ENCODE measurements at regions not wholly inside any gene's neighbourhood (a gene's known extent, or its start where the extent isn't known, plus 50 kb on each side); places are given as distances from the start of the nearest gene placed in this dataset.

DNA sequence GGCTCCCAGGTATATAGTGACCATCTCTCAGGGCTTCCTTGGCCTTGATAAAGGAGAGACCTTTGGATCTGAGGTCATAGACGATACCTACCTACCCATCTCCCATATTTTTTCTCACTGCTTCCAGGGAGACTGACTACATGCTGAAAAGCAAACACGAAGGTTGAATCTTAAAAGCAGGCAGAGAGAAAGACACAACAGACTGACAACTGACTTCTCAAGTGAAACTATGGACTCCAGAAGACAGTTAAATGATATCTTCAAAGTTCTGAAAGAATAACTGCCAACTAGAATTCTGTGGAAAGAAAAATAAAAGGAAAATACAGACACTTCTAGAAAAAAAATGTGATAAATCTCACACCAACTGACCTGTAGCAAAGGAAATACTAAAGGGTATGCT, 76.5 kb upstream of the HAAO start:
- no peak for DNase-seq (ENCODE audit: low read depth)

DNA sequence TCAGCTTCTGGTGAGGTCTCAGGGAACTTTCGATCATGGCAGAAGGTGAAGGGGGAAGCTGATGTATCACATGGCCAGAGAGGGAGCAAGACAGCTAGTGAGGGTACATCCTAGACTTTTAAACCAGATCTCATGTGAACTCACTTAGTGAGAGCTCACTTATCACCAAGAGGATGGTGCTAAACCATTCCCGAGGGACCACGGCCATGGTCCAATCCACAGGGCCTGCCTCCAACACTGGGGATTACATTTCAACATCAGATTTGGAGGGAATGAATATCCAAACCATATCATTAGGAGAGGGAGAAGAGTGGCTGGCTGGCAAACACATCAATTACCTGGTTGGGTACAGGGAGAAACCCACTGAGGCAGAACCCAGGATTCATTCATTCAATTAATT, 75.7 kb upstream of the HAAO start:
- no peak for DNase-seq (ENCODE audit: low read depth)

DNA sequence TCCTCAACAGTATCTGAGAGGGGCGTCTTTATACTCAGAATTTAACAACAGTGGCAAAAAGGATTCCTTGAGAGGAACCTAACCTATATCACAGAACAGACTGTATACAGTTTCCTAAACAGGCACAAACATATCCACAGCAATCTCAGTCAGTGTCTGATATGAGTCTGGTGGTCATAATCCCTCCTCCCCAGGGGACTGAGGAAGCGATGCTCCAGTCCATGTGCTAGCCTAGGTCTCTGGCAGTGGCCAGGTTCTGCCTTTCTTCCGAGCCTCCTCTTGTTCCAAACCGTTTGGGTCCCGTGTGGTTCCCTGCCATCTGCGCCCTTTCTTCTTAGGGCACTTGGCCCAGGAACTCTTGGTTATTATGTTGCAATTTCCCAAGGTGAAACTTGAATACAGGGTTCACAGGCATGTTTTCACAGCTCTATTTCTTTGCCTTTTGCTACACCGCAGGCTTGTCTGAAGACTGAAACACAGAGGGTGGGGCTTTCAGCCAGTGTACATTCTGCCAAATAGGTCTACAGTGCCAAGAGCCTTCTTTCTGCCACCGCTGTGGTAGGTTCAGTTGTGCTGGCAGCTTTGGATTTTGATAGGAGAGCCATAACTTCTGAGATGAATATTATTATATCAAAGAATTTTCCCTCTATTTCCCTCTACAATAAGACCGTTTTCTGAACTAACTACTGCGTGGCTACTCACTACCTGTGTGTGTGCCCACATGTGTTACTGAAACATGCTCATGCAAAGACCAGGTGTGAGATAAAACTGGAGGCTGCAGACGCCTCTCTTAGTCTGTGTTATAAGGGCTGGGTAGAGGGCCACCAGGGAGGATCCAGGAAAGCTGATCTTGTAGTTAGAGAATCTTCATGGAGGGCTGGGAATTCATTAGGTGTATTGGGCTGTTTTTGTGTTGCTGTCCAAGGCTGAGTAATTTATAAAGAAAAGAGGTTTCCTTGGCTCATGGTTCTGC, 75.0 kb upstream of the HAAO start:
- DNase-seq (ENCODE audit: low read depth), result no peak

DNA sequence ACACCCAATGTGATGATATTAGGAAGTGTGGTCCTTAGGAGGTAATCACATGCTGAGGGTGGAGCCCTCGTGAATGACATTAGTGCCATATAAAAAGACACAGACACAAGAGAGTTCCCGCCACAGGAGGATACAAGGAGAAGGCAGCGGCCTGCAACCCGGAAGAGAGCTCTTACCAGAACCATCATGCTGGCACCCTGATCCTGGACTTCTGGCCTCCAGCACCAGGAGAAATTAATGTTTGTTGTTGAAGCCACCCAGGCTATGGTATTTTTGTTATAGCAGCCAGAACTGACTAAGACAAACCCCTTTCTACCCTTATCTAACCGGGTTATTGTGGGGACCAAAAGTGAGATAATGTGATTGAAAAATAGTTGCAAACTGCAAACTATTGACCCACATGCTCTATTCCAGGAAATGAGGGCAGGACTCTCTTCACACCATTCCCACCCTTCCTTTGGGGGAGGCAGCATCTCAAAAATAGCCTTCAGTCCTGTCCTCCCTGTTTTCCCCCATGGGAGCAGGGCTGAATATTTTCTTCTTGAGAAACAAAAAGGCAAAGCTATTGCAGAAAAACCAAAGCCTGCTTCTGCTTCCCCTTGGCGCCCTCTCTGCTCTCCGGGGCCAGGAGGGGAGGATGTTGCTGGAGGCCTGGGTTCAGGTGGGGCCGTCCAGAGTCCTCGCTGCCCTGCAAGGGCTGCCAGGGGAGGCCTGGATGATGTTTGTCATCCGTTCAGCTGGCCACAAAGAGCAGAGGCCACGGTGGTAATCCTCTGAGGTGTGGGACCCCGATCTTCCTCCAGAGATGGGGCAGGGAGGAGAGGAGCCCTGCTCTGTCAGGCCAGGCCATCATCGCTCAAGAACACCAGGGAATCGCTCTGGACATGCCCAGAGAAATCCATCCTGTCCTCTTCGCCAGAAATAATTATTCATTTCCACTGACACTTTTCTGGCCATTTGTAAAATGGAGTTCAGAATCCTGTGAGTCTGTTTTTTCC, 73.8 kb upstream of the HAAO start:
- DNase-seq (ENCODE audit: low read depth), result no peak

- no peak for DNase-seq (ENCODE audit: low read depth)
Measured at GRCh38 chr2:42864641-42865280, 72.4 kb upstream of the HAAO start.

- DNase-seq (ENCODE audit: low read depth), result no peak
Measured at GRCh38 chr2:42864222-42864621, 71.8 kb upstream of the HAAO start.

DNA sequence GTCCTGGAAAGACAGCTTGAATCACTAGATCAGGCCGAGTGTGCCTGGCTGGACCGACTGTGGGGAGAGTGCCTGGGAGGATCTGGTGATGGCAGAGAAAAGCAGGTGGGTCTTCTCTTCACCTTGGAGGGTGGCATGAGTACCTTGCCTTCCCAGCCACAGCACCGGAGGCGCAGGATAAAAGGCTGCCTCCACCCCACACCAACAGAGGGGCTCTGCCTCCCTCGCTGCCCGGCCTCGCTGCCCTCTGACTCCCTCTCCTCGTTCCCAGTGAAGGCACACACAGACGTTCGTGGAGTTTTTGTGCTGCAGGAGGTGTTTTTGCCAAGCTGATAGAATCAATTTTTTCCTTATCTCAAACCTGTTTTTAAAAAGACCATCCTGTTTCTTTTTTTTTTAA, 71.4 kb upstream of the HAAO start:
- DNase-seq (ENCODE audit: low read depth), result no peak

- no peak for DNase-seq (ENCODE audit: low read depth)
Measured at GRCh38 chr2:42863320-42863719, 70.9 kb upstream of the HAAO start.

DNA sequence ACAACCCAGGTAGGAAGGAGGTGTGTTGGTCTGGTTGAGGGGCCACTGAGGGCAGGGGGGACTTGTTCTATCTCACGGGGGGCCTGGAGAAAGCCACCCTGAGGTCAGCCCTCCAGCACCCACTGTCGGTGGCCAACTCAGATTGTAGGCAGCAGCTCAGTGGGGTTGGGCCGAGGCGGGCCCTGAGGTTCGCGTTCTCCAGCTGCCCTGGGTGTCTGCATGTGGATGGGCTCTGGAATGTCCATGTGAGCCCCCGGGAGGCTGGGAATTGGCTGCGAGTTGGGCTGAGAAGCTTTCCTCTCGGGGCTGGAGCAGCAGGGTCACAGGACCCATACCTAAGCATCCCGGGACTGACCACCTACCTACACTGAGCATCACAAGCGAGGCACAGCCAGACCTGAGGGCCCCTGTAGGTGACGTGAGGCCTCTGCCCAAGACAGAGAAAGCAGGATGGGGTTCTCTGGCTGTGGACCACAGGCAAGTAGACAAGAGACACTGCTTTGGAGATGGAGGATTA, 70.3 kb upstream of the HAAO start:
- no peak for DNase-seq (ENCODE audit: low read depth)

GRCh38 chr2:42861321-42861720, 68.9 kb upstream of the HAAO start:
- DNase-seq (ENCODE audit: low read depth), result no peak

GRCh38 chr2:42860319-42861094, 68.1 kb upstream of the HAAO start:
- no peak for DNase-seq (ENCODE audit: low read depth)

GRCh38 chr2:42859791-42860190, 67.4 kb upstream of the HAAO start:
- no peak for DNase-seq (ENCODE audit: low read depth)

DNA sequence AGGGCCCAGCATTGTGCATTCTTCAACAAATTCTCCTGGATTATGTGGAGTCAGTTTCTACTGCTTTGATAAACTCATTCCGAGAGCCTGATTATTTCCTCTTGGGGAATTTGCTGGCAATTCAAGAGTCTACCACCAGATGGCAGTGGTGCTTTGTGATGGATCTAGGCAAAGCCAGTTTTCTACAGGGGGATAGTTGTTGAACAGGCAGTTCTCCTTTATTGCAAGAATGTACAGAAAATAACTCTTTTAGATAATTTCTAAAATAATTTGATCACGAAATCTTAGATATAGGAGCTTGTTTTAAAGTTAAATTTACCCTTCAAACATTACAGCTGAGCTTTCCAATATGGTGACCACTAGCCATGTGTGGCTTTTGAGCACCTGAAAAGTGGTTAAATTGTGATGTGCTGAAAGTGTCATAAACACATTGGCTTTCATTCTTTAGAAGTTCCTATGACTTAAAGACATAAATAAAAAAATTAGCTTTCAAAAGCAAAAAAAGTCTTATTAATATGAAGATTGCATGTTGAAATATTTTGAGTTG, 66.7 kb upstream of the HAAO start:
- peak; percentile 75 for DNase-seq (ENCODE audit: low read depth)

- no peak for DNase-seq (ENCODE audit: low read depth)
Measured at GRCh38 chr2:42858140-42859005, 66.0 kb upstream of the HAAO start.

DNA sequence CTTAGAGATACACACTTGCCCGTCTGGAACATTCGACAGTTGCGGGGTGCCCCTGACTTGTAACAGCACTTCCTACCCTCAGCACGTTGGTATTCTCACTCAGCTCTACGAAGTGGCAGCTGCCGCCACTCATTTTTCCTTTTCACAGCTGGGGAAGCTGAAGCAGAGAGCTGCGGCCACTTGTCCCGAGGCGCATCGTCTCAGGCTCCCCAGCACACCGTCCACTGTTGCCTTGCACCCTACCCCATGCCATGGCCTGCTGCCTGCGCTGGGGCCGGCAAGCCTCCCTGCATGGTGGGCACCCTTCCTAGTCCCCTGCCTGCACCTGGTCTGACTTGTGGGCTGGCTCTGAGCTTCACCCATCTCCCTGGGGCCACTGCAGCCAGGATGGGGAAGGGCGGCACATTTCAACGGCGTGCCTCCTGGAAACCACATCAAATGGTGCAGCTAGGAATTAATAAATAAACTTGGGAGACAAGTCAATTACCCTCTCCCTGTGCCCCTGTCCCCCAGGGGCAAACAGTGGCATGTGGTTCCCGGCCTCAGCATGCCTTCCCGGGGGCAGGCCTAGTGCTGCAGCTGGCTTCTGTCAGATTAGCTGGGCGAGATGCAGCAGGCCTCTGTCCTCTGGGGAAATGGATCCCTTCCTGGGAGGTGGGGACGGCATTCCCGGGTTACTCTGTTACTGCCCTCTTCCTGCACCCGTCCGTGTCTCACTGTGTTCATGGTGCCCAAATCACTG, 64.7 kb upstream of the HAAO start:
- no peak for DNase-seq (ENCODE audit: low read depth)

DNA sequence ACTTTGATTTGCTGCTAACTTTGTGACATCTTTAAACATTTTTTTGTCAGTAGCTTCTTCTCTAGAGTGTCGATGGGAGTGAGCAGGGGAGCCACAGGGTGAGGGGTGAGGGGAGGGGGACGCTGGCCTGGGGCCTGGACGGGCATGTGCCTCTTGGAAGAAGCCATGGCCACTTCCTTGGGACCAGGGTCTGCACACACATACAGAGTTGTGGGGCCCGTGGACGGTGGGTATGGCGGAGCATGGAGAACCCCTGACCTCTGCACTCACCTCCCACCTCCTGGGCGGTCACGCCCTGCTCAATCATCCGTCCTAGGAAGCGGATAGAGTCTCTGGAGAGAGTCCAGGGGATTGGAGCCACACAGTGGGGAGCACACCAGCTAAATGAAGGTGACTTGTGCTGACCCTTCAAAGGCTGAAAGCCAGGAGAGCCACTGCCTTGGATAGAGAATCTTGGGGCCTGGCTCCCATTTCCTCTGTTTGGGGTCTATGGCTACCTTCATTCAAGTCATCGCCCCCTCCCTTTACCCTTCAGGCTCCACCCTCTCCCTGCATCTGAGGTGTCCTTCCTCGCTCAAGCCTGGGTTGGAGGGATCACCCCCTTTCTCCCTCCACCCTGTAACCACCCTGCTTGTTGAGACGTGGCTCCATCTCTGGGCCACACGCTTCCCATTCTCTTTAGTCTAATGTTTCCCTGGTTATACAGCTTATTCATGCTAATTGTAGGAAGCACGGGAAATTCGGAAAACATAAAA, 63.9 kb upstream of the HAAO start:
- no peak for DNase-seq (ENCODE audit: low read depth)

DNA sequence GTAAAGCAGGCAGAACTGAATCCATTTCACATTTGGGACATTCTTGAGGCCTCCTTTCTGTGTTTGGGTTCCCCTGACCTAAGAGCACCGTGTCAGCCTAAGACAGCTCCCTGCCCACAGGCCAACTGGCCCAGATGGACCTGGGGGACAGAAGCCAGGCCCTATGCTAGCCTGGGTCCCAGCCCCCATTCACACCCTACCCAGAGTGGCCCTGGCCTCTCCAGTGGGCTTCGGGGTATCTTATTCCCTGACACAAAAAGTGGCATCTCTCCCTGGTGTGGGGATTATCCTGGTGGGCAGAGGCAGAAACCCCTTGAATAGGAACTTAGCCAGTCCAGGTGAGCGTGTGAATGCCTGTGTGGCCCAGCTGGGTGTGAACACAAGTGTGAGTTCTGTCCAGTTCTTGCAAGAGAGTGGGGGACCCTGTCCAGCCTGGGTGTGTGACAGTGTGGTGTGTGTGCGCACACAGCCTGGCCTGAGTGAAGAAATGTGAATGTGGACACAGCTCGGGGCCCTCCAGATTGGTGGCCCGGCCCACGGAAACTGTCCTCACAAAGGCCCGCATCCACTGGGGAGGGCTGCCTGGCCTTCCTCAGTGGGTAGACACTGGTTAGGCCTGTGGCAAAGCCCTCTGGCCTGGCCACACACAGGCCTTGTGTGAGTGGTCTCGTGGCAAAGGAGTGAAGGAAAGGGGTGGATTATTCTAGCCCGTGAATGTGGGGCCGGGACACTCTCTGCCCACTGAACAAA, 63.0 kb upstream of the HAAO start:
- no peak for DNase-seq (ENCODE audit: low read depth)

Measured in fibroblast of the conjunctiva (primary cell).